Endodermal cell (in vitro differentiated cells): ENCODE measurements at regions not wholly inside any gene's neighbourhood (a gene's known extent, or its start where the extent isn't known, plus 50 kb on each side); places are given as distances from the start of the nearest gene placed in this dataset.

ENCODE experiments used
- DNase-seq: peaks from one replicate; pipeline ENCODE4 v3.0.0-alpha.2; 2017
- H3K27ac ChIP-seq: 2 replicates; pipeline ENCODE4 v1.5.1; 2013; ENCODE audit warnings: mild to moderate bottlenecking, low read depth, low read length, moderate library complexity
- H3K27me3 ChIP-seq: 2 replicates; pipeline ENCODE4 v1.6.1; 2013; ENCODE audit warnings: mild to moderate bottlenecking, low read length, moderate library complexity; ENCODE audit not compliant: insufficient read depth, control insufficient read depth, poor library complexity, severe bottlenecking
- H3K36me3 ChIP-seq: 2 replicates; pipeline ENCODE4 v1.7.0; 2013; ENCODE audit warnings: mild to moderate bottlenecking, low read length, moderate library complexity; ENCODE audit not compliant: control insufficient read depth, insufficient read depth
- H3K4me1 ChIP-seq: one replicate; pipeline ENCODE4 v1.7.0; 2013; ENCODE audit warnings: low read length; ENCODE audit not compliant: control insufficient read depth, insufficient read depth
- H3K4me3 ChIP-seq: 2 replicates; pipeline ENCODE4 v1.5.1; 2013; ENCODE audit warnings: mild to moderate bottlenecking, low read length, moderate library complexity
- H3K9ac ChIP-seq: 2 replicates; pipeline ENCODE4 v1.6.1; 2013; ENCODE audit warnings: mild to moderate bottlenecking, low read length, moderate library complexity; ENCODE audit not compliant: poor library complexity, severe bottlenecking; ENCODE audit errors: extremely low read depth
- H3K9me3 ChIP-seq: 2 replicates; pipeline ENCODE4 v1.6.1; 2013; ENCODE audit warnings: mild to moderate bottlenecking, low read length, moderate library complexity; ENCODE audit not compliant: control insufficient read depth
- H3K27ac Mint-ChIP-seq: 2 replicates; pipeline ENCODE4 v1.8.0; 2020; ENCODE audit warnings: mixed read lengths
- H3K27me3 Mint-ChIP-seq: 2 replicates; pipeline ENCODE4 v1.8.0; 2021; ENCODE audit warnings: mild to moderate bottlenecking, mixed read lengths; ENCODE audit not compliant: insufficient read depth
- H3K36me3 Mint-ChIP-seq: 2 replicates; pipeline ENCODE4 v1.8.0; 2020; ENCODE audit warnings: low read depth, mixed read lengths
- H3K4me1 Mint-ChIP-seq: 2 replicates; pipeline ENCODE4 v1.8.0; 2020; ENCODE audit warnings: mixed read lengths
- H3K4me3 Mint-ChIP-seq: 2 replicates; pipeline ENCODE4 v1.8.0; 2020; ENCODE audit warnings: mild to moderate bottlenecking, moderate library complexity, mixed read lengths
- H3K9me3 Mint-ChIP-seq: 2 replicates; pipeline ENCODE4 v1.8.0; 2020; ENCODE audit warnings: mild to moderate bottlenecking, mixed read lengths
- WGBS, 2 experiments: methylation state at CpG; one replicate each; pipeline versions ENCODE4 v1.1.5 to v1.1.7; 2013; ENCODE audit warnings: missing lambda C conversion rate in 2 of 2, mixed read lengths in 1 of 2; ENCODE audit not compliant: insufficient coverage in 1 of 2, insufficient read length in 1 of 2; 5-methylcytosine and 5-hydroxymethylcytosine counted together
- TF ChIP-seq, protein P1 (sequence below): fragments of 200-600 bp; sonication (generic); conservative IDR thresholded peaks from 2 replicates; pipeline ENCODE4 v1.5.0; 2021; ENCODE audit warnings: antibody characterized with exemption, mild to moderate bottlenecking

DNA sequence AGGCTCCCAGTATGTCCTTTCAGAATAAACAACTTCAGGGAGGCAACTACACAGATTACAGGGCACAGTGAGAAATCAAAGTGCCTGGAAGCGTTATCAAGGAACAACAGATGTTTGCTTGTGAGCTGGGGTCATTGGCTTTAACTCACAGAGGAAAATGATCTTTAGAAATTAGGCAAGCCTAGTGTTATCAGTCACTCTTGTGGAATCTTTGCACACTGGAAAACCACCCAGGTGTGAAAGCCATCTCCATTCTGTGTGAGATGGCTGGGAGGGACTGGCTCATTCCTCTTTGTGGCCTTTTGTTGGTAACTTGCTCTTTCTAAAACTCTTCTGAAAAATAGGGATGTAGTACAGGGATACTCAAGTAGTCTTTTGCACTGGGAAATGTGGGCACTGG lies 716.0 kb downstream of the XPNPEP1 start:
- no peaks in the 10 kb centered on the region for H3K27me3 ChIP-seq
- H3K36me3 ChIP-seq = no peaks in the 10 kb centered on the region
- H3K4me3 Mint-ChIP-seq = no peak overlapping the region
- DNase-seq = no peak
- peaks cover 60% of the 10 kb centered on the region for H3K9me3 ChIP-seq
- WGBS, 2 experiments = 53 to 100% methylated on average over 1 of the region's 1 CpG
- H3K4me1 Mint-ChIP-seq = peaks cover 11% of the 10 kb centered on the region
- H3K4me3 ChIP-seq = no peak overlapping the region
- TF ChIP-seq, protein P1, sequence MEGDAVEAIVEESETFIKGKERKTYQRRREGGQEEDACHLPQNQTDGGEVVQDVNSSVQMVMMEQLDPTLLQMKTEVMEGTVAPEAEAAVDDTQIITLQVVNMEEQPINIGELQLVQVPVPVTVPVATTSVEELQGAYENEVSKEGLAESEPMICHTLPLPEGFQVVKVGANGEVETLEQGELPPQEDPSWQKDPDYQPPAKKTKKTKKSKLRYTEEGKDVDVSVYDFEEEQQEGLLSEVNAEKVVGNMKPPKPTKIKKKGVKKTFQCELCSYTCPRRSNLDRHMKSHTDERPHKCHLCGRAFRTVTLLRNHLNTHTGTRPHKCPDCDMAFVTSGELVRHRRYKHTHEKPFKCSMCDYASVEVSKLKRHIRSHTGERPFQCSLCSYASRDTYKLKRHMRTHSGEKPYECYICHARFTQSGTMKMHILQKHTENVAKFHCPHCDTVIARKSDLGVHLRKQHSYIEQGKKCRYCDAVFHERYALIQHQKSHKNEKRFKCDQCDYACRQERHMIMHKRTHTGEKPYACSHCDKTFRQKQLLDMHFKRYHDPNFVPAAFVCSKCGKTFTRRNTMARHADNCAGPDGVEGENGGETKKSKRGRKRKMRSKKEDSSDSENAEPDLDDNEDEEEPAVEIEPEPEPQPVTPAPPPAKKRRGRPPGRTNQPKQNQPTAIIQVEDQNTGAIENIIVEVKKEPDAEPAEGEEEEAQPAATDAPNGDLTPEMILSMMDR = no peak
- peaks cover 7% of the 10 kb centered on the region for H3K36me3 Mint-ChIP-seq
- H3K27me3 Mint-ChIP-seq = peaks cover 2% of the 10 kb centered on the region
- no peak overlapping the region for H3K27ac Mint-ChIP-seq
- H3K9me3 Mint-ChIP-seq = peaks cover 10% of the 10 kb centered on the region
- no peaks in the 10 kb centered on the region for H3K4me1 ChIP-seq
- H3K27ac ChIP-seq = no peak overlapping the region
- no peak overlapping the region for H3K9ac ChIP-seq

DNA sequence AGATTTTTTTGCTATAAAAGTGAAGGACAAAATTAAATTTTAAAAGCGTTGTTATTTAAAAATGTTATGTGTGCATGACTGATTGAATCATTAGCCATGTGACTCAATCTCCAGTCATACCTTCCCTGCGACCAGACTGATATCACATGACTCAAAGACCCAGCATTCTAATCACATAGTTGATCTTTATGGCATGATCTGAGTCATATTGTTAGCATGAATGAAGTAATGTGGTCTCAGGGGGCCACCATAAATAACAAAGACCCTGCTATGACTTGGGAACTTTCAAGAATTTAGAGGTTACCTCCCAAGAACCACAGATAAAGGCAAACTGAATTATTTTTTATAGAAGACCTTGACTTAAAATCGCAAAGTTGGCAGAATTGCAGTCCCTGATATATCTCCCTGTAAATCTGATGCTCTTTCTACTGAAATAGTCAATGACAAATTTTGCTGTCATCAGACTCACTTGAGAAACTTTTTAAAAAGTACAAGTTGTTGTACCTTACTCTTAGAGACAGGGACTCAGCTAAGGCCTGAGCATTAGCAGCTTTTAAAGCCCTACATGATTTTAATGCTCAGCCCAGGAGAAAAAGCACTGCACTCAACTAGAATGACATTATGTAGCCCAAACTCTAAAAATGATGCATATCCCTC lies 717.3 kb downstream of the XPNPEP1 start:
- Histone ChIP-seq H3K4me3 (no peak overlapping the region), H3K27me3 (no peaks in the 10 kb centered on the region), H3K4me1 (no peaks in the 10 kb centered on the region), H3K27ac (no peak overlapping the region), H3K9ac (no peak overlapping the region), H3K9me3 (peaks cover 68% of the 10 kb centered on the region), H3K36me3 (no peaks in the 10 kb centered on the region)
- H3K4me1 Mint-ChIP-seq = peaks cover 11% of the 10 kb centered on the region
- H3K36me3 Mint-ChIP-seq = peaks cover 5% of the 10 kb centered on the region
- no peak for DNase-seq
- peaks cover 5% of the 10 kb centered on the region for H3K9me3 Mint-ChIP-seq
- WGBS, 2 experiments = 50 to 66% methylated on average over 1 to 2 of the region's 3 CpGs
- TF ChIP-seq, protein P1 = no peak
- no peak overlapping the region for H3K4me3 Mint-ChIP-seq
- no peak overlapping the region for H3K27ac Mint-ChIP-seq
- no peaks in the 10 kb centered on the region for H3K27me3 Mint-ChIP-seq

DNA sequence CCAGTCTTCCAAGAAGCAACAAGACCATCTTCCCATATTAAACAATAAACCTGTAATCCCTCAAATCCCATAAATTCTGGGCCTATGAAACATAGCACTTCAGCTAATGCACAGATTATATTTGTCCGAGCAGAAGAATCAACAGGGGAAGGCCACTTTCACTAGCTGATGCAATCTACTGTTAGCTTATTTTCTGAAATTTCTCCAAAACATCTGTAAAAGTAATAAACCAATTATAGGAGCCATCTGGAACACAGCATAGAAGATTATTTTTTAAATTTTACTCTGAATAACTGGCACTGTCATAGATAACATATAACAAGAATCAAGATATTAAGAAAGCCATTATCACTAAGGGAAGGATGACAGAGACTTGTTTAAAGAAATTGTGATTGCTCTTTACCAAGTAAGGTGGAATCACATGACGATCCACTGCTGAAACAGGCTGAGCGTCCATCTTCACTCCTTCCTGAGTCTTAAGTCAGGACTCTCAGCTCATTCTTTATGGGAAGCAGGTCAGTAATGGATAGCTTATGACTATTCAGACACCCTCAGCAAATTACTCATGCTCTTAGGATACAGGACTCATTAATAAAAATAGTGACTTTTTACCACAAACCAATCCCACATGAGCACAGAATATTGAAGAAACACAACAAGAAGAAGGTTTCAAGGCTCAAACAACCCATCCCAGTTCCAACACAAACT lies 719.5 kb downstream of the XPNPEP1 start:
- H3K27me3 Mint-ChIP-seq = no peaks in the 10 kb centered on the region
- TF ChIP-seq, protein P1 = no peak
- no peak for DNase-seq
- no peak overlapping the region for H3K4me3 Mint-ChIP-seq
- no peaks in the 10 kb centered on the region for H3K9me3 Mint-ChIP-seq
- H3K4me1 Mint-ChIP-seq = peaks cover 11% of the 10 kb centered on the region
- no peak overlapping the region for H3K27ac ChIP-seq
- H3K4me3 ChIP-seq = no peak overlapping the region
- no peaks in the 10 kb centered on the region for H3K36me3 ChIP-seq
- H3K27ac Mint-ChIP-seq = no peak overlapping the region
- WGBS, 2 experiments = 79 to 92% methylated on average over 3 of the region's 3 CpGs
- H3K4me1 ChIP-seq = no peaks in the 10 kb centered on the region
- no peak overlapping the region for H3K9ac ChIP-seq
- no peaks in the 10 kb centered on the region for H3K36me3 Mint-ChIP-seq
- H3K9me3 ChIP-seq = peaks cover 68% of the 10 kb centered on the region
- no peaks in the 10 kb centered on the region for H3K27me3 ChIP-seq
